Mucosa of gallbladder (tissue), 1 donor: ENCODE measurements at regions not wholly inside any gene's neighbourhood (a gene's known extent, or its start where the extent isn't known, plus 50 kb on each side); places are given as distances from the start of the nearest gene placed in this dataset.

Experiments used
- DNase-seq: peaks from one replicate; pipeline ENCODE4 v3.0.0-alpha.2; 2020; ENCODE audit warnings: low spot score
- donor health status: DM: no; HTN: no; CAD: no.

DNA sequence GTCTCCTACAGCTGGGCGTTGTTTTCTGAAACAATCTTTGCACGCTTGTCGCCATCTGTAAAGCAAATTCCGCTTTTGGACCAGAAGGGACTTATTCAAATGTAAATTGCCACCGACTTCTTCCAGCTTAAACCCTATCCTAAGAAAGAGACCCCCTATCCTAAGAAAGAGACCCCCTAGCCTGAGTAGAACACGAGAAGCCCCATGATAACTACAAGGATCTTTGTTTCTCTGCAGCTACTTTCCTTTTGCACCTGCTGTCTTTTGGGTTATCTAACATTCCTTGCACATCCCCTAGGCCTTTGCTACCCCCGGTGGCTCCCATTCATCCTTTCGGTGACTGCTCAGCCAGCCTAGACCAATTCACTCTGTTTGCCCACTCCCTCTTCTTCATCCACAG lies 536.0 kb upstream of the PRKX start:
- DNase-seq = no peak

DNA sequence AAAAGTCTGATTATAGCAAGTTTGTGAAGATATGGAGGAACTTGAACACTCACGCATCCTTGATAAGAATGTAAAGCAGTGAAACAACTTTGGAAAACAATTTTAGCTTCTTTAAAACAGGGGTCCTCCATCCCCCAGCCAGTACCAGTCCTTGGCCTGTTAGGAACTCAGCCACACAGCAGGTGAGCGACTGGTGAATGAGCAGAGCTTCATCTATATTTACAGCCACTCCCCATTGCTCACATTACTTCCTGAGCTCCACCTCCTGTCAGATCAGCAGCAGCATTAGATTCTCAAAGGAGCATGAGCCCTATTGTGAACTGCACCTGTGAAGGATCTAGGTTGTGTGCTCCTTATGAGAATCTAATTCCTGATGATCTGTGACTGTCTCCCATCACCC lies 530.3 kb upstream of the PRKX start:
- no peak for DNase-seq

DNA sequence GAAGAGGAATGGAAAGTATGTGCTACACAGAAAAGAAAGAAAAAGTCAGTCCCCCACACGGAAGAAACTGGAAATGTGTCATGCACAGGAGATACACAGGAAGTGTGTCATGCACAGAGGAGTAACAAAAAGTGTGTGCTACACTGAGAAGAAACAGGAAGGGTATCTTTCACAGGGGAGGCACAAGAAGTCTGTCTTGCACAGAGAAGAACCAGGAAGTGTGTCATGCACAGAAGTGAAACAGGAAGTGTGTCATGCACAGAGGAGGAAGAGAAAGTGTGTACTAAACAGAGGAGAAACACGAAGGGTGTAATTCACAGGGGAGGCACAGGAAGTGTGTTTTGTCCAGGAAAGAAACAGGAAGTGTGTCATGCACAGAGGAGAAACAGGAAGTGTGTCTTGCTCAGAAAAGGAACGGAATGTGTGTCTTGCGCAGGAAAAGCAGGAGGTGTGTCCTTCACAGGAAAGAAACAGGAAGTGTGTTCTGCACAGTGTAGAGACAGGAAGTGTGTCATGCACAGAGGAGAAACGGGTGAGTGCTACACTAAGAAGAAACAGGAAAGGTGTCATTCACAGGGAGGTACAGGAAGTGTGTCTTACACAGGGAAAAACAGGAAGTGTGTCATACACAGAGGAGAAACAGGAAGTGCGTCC lies 527.2 kb upstream of the PRKX start:
- no peak for DNase-seq

DNA sequence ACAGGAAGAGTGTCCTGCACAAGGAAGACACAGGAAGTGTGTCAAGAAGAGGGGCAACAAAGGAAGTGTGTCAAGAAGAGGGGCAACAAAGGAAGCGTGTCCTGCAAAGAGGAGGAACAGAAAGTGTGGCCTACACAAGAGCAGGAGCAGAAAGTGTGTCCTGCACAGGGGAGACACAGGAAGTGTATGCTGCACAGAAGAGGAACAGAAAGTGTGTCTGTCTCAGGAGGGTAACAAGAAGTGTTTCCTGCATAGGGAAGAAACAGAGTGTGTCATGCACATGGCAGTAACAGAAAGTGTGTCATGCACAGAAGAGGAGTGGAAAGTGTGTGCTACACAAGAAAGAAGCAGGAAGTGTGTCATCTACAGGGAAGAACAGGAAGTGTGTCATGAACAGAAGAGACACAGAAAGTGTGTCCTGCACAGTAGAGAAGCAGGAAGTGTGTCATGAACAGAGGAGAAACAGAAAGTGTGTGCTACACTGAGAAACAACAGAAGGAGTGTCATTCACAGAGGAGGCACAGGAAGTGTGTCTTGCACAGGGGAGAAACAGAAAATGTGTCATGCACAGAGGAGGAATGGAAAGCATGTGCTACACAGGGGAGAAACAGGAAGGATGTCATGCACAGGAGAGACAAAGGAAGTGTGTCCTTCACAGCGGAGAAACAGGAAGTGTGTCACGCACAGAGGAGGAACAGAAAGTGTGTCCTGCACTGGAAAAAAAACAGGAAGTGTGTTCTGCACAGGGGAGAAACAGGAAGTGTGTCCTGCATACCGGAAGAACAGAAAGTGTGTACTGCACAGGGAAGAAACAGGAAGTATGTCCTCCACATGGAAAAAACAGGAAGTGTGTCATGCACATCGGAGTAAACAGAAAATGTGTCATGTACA lies 526.4 kb upstream of the PRKX start:
- no peak for DNase-seq

DNA sequence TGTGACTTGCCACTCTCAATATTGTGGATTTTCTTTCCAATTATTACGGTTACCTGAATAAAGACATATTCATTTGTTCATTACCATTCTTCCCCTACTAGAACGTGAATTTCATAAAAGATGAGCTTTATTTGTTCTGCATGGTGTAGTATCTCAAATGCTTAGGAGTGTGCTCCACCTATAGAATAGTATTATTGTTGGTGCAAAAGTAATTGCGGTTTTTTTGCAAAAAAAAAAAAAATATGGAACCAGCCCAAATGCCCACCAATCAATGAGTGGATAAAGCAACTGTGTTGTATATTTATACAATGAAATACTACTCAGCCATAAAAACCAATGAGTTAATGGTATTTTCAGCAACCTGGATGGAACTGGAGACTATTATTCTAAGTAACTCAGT lies 525.5 kb upstream of the PRKX start:
- DNase-seq = no peak

DNA sequence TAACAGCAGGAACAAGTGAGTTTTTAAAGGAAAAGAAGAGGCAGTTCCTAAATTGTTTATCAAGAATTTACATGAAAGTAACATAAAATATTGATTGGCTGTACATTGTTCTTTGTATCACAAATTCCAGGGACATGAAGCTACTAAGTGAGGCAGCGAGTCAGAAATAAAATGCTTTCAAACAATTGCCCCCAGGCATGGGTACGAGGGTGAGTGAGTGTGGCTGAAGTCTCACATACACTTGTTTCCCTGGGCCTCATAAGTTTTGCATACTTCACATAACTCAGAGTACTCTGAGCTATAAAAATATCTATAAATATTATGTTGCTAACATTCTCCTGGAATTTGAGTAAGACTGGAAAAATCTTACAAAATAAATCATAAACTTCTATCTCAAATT lies 511.6 kb upstream of the PRKX start:
- DNase-seq = no peak

DNA sequence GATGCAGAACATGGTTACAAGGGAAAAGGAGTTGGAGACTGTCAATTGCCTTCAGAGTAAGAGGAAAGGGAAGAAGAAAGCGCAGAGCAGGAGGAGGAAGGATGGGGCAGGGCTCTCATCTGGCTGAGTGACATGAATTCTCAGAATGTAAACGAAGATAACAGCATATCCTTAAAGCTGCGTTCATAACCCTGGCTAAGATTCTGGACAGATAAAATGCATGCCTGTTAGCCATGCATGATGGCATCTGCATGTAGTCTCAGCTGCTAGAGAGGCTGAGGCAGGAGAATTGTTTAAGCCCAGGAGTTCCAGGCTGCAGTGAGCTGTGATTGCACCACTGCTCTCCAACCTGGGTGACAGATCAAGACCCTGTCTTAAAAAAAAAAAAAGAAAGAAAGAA lies 493.5 kb upstream of the PRKX start:
- no peak for DNase-seq

DNA sequence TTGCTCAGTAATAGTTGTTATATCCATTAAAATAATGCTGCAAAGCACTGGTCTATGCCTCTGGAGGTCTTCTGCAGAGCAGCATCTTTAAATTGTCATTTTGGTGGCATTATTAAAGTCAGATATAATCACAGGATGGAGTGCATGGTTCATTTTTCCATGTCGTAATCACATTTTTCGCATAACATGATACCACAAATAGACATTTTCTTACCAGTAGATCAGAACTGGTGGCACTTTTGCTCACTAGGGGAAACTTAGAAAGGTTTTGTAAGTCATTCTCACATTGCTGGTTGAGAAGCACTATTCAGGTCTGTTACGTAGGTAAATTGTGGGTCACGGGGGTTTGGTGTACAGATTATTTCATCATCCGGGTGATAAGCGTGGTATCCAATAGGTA lies 484.5 kb upstream of the PRKX start:
- no peak for DNase-seq

DNA sequence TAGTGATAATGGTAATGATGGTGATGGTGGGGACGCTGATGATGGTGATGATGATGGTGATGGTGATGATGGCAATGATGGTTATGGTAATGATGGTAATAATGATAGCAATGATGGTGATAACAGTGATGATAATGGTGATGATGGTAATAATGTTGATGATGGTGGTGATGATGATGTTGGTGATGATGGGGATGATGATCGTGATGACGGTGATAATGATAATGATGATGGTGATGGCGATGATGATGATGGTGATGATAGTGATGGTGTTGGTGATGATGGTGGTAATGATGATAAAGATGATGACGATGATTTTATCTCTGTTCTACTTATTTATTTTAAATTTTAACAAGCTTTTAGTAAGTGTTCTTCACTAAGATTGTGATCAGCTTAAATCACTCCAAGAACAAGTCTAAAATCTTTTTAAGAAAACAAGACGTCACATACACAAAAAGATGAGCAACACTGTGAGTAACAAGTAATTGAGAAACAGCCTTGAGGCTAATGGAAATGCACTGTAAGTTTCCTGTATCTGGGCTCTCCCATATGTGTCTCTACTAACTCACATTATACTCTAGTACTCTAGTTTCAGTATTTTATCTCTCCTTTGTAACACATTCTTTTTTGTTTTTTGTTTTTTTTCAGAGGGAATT lies 480.2 kb upstream of the PRKX start:
- DNase-seq = no peak

DNA sequence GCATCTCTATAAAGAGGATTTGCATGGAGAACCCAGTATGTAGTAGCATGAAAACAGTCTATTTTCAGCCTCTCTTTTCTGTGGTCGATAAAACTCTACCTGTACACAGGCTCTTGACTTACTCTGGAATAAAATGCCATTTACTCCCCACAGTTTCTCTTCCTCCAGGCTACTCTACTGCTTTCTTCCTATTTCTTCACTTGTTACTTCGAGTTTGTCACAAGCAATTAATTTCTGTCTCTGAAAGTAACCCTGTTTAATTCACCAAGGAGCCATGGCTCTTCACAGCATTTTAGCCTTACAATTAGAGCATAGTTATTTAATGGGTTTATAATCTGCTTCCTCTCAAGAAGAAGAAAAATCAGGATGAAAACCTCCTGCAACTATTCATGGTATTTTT lies 472.9 kb upstream of the PRKX start:
- no peak for DNase-seq

DNA sequence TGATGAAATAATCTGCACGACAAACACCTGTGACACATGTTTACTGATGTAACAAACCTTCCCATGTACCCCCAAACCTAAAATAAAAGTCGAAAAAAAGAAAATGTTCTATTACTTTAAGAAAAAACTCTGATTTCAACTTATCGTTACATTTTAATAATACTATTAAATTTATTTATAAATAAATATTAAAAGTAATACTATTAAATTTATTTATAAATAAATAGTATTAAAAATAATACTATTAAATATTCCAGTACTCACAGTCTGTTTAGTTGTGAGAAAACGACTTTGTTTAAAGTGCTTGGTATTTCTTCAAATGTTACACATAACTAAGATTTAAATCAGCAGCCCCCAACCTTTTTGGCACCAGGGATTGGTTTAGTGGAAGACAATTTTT lies 471.6 kb upstream of the PRKX start:
- DNase-seq = no peak

DNA sequence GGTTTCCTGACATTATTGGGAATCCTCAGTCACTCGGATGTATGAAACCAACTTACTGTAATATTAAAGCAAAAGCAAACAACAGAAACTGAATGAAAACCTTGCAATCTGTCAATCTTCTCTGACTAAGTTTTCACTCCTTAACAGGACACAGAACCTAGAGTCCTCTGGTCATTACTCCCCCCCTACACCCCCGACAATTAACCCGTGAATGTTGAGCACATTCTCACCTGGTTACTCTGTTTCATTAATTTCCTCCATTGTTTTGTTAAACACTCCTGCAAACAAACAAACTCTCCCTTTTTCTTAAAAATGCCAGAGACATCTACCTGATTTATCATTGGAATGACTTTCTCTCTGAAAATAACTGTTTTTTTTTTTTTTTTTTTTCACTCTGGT lies 469.0 kb upstream of the PRKX start:
- no peak for DNase-seq

DNA sequence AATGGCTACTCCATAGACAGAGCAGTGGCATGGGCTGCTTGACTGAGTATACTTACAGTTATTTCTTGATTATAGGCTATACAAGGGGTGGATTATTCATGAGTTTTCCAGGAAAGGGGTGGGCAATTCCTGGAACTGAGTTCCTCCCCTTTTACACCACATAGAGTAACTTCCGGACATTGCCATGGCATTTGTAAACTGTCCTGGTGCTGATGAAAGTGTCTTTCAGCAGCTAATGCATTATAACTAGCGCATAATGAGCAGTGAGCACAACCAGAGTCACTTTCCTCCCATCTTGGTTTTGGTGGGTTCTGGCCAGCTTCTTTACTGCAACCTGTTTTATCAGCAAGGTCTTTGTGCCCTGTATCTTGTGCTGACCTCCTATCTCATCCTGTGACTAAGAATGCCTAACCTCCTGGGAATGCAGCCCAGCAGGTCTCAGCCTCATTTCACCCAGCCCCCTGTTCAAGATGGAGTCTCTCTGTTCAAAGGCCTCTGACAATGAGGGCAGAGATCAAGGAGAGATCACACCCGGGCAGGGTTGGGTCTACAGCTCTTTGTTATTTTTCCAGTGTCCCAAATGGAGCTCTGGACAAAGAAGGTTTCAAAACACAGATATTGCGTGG lies 468.4 kb upstream of the PRKX start:
- no peak for DNase-seq

DNA sequence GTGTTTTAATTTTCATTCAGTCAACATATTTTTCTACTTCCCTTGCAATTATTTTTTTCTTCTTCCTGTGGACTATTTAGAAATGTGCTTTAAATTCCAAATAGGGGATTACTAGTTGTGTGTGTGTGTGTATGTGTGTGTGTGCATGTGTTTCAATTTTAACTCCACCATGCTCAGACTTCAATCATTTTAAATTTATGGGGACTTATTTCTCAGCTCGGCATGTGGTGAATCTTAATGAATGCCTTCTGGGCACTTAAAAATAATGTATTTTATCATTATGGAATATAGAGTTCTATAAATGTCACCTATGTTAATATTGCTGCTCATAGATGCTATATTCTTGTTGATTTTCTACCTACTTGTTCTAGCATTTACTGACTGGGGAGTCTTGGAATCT lies 465.6 kb upstream of the PRKX start:
- no peak for DNase-seq

DNA sequence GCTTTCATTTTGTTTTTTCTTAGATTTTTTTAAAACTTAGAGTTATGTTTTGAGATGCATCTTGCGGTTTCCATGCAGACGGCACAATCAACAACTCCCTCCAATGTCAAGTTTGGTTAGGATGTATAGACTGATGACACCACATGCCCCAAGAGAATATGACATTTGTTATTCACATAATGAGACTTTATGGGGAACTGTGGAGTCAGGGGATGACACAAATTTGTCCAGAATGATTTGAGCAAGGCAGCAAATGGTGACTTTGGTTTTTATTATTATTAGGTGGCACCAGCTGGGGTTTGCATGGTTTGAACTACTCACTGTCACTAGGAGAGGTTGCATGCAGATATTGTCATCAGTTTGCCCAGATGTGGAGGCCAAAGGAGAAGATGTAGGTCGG lies 461.8 kb upstream of the PRKX start:
- DNase-seq = no peak

DNA sequence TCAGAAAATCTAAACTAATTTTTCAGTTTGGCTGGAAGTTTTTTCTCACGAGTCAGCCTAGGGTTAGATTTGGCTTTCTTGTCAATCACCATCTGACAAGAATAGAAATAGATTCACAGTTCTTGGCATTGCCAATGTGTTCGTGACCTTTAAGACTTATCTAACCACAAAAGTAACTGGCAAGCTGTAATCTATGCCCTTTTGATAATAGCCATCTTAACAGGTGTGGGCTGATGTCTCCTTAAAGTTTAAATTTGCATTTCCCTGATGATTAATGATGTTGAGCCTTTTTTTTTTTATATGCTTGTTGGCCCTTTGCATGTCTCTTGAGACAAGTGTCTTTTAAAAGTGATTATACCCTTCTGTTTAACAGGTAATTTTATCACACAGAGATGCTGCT lies 460.3 kb upstream of the PRKX start:
- DNase-seq = no peak

DNA sequence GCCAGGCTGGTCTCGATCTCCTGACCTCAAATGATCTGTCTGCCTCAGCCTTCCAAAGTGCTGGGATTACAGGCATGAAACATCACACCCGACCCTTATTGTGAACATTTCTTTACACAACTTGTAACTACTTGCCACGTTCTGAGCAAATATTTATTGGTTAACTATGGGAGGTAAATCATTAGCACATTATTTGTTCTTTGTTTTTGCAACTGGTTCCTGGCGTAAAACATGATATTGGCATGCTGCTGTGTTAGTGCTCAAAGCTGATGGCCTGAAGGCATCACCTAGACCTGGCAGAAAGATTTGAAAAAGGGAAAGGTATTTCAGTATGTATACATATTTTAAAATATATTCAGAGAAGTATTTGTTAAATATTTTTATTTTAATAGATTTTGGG lies 438.3 kb upstream of the PRKX start:
- no peak for DNase-seq

DNA sequence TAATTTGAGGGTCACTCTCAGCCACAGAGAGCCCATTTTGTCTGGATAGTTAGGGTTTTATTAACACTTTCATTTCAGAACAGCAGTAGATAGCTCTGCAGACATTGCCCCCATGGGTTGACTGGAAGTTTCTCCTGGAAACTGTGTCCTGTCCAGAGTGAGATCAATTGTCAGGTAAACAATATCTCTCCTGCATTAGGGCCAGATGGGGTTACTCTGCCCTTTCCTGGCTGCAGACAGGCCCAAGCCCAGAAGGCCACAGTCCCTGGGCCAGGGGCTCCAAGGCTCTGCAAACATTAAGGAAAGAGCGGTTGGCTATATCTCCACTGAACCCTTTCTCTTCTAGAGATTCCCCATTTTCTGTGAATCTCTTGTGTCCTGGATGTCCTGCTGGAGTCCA lies 436.8 kb upstream of the PRKX start:
- no peak for DNase-seq

DNA sequence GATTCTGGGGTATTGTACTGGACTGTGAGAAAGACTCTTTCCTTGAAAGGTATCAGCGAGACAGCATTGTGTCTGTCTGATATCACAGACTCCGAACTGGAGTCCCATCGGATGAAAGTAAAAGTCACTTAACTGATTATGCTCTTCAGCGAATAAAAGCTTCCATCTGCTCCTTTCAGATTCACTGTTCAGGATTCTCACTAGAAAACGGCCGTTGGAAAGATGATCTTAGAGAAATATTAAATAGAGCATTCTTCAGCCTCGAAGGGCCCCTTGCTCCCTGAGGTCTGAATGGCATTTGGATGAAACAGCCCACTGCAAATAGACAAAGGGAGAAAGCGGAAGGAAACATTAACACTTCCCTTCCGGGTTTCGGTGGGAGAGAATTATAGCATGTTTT lies 416.2 kb upstream of the PRKX start:
- DNase-seq = no peak

DNA sequence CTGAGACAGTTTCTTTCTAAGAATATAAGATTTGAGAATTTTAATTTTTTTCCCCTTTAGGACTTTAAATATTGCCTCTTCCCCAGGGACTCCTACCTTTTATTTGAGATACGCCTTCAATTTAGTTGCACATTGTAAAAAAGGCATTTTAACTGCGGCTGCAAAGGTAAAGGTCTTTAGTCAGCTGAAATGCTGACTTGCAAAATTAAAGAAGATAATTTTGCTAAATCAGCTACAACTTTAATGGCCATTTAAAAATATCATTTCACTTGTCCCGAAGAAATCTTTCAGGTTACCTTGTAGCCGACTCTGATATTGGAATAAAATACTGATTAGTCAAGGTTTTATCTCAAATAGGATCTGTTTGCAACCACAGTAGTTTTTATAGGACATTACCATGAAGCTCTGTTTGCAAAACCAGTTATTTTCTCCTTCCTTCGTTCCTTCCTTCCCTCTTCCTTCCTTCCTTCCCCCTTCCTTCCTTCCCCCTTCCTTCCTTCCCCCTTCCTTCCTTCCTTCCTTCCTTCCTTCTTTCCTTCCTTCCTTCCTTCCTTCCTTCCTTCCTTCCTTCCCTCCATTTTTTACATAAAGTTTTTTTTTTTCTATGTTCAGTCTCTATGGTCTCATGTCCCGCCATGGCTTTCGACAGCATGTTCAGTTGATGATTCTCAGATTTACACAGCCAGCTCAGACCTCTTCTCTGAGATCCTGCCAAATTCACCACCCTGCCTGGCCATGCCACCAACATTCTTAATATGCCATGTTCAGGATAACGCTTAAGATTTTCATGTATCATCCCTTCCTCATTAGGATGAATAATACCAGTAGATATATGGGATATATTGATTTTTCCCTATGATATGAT lies 405.4 kb upstream of the PRKX start:
- no peak for DNase-seq

DNA sequence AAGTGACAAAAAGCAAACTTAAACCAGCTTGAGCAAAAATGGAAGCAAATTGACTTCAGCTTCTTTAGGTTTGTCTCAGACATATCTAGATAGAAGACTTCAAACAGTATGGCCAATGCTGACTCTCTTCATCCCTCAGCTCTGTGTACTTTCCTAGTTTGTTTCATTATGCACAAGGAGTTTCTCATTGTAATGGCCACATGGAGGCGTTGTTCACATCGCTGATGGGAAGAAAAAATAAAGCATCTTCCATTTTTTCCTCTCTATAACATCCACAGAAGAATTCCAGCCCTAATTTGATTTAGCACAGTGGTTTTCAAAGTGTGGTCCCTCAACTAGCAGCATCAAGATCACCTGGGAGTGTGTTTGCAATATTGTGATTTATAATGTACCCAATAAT lies 397.5 kb upstream of the PRKX start:
- DNase-seq = no peak

DNA sequence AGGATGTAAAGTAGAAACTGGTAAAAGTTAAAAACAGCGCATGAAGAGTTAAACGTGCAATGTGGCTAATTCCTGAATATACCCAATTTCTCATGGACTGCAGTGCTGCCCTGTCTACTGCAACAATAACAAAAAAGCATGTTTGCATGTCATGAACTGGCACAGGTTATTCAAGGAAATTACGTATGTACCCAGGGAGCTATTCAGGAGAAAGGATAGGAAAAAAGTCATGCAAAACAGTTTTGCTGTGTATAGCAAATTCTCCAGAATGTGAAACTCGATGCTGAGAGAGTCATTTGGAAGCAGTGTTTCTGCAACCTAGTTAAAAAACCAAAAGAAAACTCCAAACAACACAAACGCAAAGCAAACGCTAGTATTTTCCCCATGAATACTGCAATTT lies 381.5 kb upstream of the PRKX start:
- no peak for DNase-seq
